DOHH2 (cell line): ENCODE measurements at regions not wholly inside any gene's neighbourhood (a gene's known extent, or its start where the extent isn't known, plus 50 kb on each side); places are given as distances from the start of the nearest gene placed in this dataset.

Experiments used
- H3F3A ChIP-seq: fragments of 200-600 bp; sonication (generic), shearing (Covaris generic); 2 replicates; pipeline ENCODE4 v1.6.0; 2016; ENCODE audit warnings: antibody characterized with exemption, mild to moderate bottlenecking; ENCODE audit not compliant: control insufficient read depth, insufficient read depth
- H3K27ac ChIP-seq: fragments of 200-600 bp; sonication (generic); 2 replicates; pipeline ENCODE4 v1.5.1; 2014; ENCODE audit warnings: low read depth, mild to moderate bottlenecking, low read length, moderate library complexity
- H3K27me3 ChIP-seq: fragments of 200-600 bp; sonication (generic); 2 replicates; pipeline ENCODE4 v1.6.1; 2014; ENCODE audit warnings: mild to moderate bottlenecking, low read length, mixed read lengths; ENCODE audit not compliant: control insufficient read depth
- H3K36me3 ChIP-seq: fragments of 200-600 bp; sonication (generic); 2 replicates; pipeline ENCODE4 v1.6.1; 2014; ENCODE audit warnings: mild to moderate bottlenecking, low read length, moderate library complexity, mixed read lengths; ENCODE audit not compliant: control insufficient read depth
- H3K4me1 ChIP-seq: fragments of 200-600 bp; sonication (generic); 2 replicates; pipeline ENCODE4 v1.6.1; 2014; ENCODE audit warnings: mild to moderate bottlenecking, low read length, mixed read lengths; ENCODE audit not compliant: control insufficient read depth
- H3K4me2 ChIP-seq: fragments of 200-600 bp; sonication (generic); 2 replicates; pipeline ENCODE4 v1.6.0; 2014; ENCODE audit warnings: mild to moderate bottlenecking, low read length, moderate library complexity
- H3K4me3 ChIP-seq: fragments of 200-600 bp; sonication (generic); 2 replicates; pipeline ENCODE4 v1.5.1; 2014; ENCODE audit warnings: mild to moderate bottlenecking, low read length, mixed read lengths
- H3K79me2 ChIP-seq: fragments of 200-600 bp; sonication (generic); 2 replicates; pipeline ENCODE4 v1.6.1; 2014; ENCODE audit warnings: mild to moderate bottlenecking, low read length, mixed read lengths; ENCODE audit not compliant: control insufficient read depth
- H3K9me2 ChIP-seq: fragments of 200-600 bp; sonication (generic); replicated peaks from 2 replicates; pipeline ENCODE4 v1.6.1; 2014; ENCODE audit warnings: mild to moderate bottlenecking, low read length, mixed read lengths; ENCODE audit not compliant: control insufficient read depth
- H3K9me3 ChIP-seq: fragments of 200-600 bp; sonication (generic); 2 replicates; pipeline ENCODE4 v1.6.1; 2014; ENCODE audit warnings: antibody characterized with exemption, low read length, mixed read lengths; ENCODE audit not compliant: control insufficient read depth, insufficient read depth
- H4K20me1 ChIP-seq: fragments of 200-600 bp; sonication (generic); 2 replicates; pipeline ENCODE4 v1.6.0; 2014; ENCODE audit warnings: low read depth, mild to moderate bottlenecking, antibody characterized with exemption, low read length, moderate library complexity; ENCODE audit not compliant: control insufficient read depth, insufficient read depth
- EZH2phosphoT487 ChIP-seq: fragments of 200-600 bp; sonication (generic); IDR thresholded peaks from 2 replicates; pipeline ENCODE4 v1.6.1; 2017; ENCODE audit warnings: borderline replicate concordance, mild to moderate bottlenecking, antibody characterized with exemption, low read length, moderate library complexity, mixed read lengths
- TF ChIP-seq, protein P1 (sequence below): fragments of 200-600 bp; sonication (generic); IDR thresholded peaks from one replicate; pipeline ENCODE4 v1.5.1; 2014; ENCODE audit warnings: antibody characterized with exemption, mild to moderate bottlenecking, low read depth, low read length; ENCODE audit not compliant: poor library complexity, severe bottlenecking

DNA sequence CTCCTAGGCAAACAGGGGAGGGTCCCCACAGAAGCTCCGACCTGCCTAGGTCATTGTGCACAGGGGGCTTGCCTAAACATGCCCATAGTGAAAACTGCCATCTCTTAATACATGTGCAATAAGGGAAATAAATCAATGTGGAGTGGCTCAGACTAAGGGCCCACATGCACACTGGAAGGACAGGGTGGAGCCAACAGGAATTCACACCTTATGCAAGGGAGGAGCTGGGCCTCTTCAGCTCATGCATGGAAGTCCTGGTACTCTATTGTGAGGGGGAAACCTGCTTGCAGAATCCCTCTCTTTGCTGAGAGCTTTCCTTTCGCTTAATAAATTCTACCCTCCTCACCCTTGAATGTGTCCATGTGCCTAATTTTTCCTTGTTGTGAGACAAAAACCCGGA is 815.8 kb downstream of the EFNA5 start:
- Histone ChIP-seq H3K9me2 (no peaks in the 10 kb centered on the region), H3K27ac (no peak overlapping the region), H3K27me3 (no peaks in the 10 kb centered on the region), H4K20me1 (no peaks in the 10 kb centered on the region), H3K4me2 (no peak overlapping the region), H3K36me3 (no peaks in the 10 kb centered on the region), H3K79me2 (no peaks in the 10 kb centered on the region), H3K4me1 (no peaks in the 10 kb centered on the region), H3K9me3 (no peaks in the 10 kb centered on the region), H3K4me3 (no peak overlapping the region), H3F3A (no peaks in the 10 kb centered on the region)
- TF ChIP-seq EZH2phosphoT487, result no peak
- TF ChIP-seq, protein P1, sequence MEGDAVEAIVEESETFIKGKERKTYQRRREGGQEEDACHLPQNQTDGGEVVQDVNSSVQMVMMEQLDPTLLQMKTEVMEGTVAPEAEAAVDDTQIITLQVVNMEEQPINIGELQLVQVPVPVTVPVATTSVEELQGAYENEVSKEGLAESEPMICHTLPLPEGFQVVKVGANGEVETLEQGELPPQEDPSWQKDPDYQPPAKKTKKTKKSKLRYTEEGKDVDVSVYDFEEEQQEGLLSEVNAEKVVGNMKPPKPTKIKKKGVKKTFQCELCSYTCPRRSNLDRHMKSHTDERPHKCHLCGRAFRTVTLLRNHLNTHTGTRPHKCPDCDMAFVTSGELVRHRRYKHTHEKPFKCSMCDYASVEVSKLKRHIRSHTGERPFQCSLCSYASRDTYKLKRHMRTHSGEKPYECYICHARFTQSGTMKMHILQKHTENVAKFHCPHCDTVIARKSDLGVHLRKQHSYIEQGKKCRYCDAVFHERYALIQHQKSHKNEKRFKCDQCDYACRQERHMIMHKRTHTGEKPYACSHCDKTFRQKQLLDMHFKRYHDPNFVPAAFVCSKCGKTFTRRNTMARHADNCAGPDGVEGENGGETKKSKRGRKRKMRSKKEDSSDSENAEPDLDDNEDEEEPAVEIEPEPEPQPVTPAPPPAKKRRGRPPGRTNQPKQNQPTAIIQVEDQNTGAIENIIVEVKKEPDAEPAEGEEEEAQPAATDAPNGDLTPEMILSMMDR, result no peak

DNA sequence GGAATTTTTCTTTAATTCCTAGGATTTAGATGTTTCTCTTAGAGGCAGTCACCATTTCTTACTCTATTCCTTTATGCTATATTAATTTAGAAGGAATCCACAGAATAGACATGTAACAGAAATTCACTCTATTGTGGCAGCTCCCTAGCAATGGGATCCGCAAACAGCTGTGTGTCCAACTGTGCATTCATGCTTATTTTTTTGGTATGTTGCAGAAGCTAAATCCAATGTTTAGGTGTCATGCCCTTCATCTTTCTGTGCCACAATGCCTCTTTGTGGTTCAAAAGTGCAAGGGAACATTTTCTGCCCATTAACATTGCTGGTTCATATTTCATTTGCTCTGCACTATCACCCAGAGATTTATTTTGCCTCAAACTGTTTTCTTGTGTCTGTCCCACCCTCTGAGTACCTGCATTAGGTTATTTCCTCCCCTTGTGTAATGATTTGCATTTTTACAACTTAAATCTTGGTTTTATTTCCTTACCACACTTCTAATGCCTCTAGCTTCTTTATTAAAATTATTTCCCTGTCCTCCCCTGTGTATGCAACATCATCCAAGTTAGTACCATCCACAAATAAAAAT is 816.5 kb downstream of the EFNA5 start:
- Histone ChIP-seq H3K9me2 (no peaks in the 10 kb centered on the region), H3K27me3 (no peaks in the 10 kb centered on the region), H3F3A (no peaks in the 10 kb centered on the region), H4K20me1 (no peaks in the 10 kb centered on the region), H3K4me3 (no peak overlapping the region), H3K9me3 (no peaks in the 10 kb centered on the region), H3K36me3 (no peaks in the 10 kb centered on the region), H3K4me1 (no peaks in the 10 kb centered on the region), H3K79me2 (no peaks in the 10 kb centered on the region), H3K27ac (no peak overlapping the region), H3K4me2 (no peak overlapping the region)
- no peak for TF ChIP-seq EZH2phosphoT487
- TF ChIP-seq, protein P1, result no peak

DNA sequence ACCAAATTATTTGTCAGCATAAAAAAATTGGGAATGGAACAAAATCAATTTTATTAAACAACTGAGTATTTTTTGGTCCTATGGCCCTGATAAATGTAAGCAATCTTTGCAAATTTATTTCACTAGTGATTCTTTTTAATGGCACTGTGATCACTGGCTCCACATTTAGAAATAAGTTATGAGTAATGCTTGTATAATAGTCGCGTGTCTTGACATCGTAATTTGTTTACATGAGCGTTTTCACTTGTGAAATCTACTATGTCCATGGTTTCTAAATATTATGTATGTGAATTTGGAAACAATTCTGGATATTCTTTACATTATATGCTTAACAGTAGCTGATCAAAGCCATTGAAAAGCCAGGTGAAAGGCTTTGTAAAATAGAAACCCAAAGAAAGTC is 817.5 kb downstream of the EFNA5 start:
- Histone ChIP-seq H3K9me3 (no peaks in the 10 kb centered on the region), H4K20me1 (no peaks in the 10 kb centered on the region), H3K27me3 (no peaks in the 10 kb centered on the region), H3K4me1 (no peaks in the 10 kb centered on the region), H3K79me2 (no peaks in the 10 kb centered on the region), H3K27ac (no peak overlapping the region), H3K36me3 (no peaks in the 10 kb centered on the region), H3K4me3 (no peak overlapping the region), H3K9me2 (no peaks in the 10 kb centered on the region), H3K4me2 (no peak overlapping the region), H3F3A (no peaks in the 10 kb centered on the region)
- TF ChIP-seq EZH2phosphoT487, result no peak
- TF ChIP-seq, protein P1, result no peak

DNA sequence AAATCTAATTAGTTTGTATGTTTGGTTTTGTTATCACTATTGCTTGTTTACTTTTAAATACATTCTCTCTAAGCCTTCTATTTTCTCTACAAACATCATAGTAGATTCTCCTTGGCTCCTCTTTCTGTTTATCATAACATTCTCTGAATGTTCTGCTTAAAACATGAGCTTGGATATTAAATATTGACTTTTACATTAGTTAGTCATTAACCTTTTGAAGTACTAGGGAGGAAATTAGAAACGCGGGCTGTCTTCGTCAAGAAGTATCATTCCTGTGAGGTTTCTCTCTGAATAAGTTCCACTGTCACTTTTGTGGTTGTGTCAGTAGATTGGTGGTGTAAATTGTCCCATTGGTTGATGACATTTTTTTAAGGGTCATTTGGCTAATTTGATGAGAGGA is 821.5 kb downstream of the EFNA5 start:
- H3K27me3 ChIP-seq, result no peaks in the 10 kb centered on the region
- no peaks in the 10 kb centered on the region for H3K9me3 ChIP-seq
- no peaks in the 10 kb centered on the region for H3K36me3 ChIP-seq
- no peaks in the 10 kb centered on the region for H3K79me2 ChIP-seq
- no peaks in the 10 kb centered on the region for H3K4me1 ChIP-seq
- H3K9me2 ChIP-seq, result no peaks in the 10 kb centered on the region
- H3F3A ChIP-seq, result no peaks in the 10 kb centered on the region
- H3K4me2 ChIP-seq, result no peak overlapping the region
- H4K20me1 ChIP-seq, result no peaks in the 10 kb centered on the region
- H3K4me3 ChIP-seq, result no peak overlapping the region
- H3K27ac ChIP-seq, result no peak overlapping the region
- TF ChIP-seq, protein P1, result no peak
- no peak for TF ChIP-seq EZH2phosphoT487
